ENCODE measurements at regions not wholly inside any gene's neighbourhood (a gene's known extent, or its start where the extent isn't known, plus 50 kb on each side); places are given as distances from the start of the nearest gene placed in this dataset.

- TF ChIP-seq BHLHE40 (IDR thresholded peaks at IDR 0.05; ENCODE audit: borderline replicate concordance) (no peak), ELF4 (IDR thresholded peaks at IDR 0.05) (no peak)
Observed at GRCh38 chr7:51970961-51971665, 654.5 kb upstream of the COBL start.

Measured in HEK293T (cell line).